HL-60 (cell line): ENCODE measurements at regions not wholly inside any gene's neighbourhood (a gene's known extent, or its start where the extent isn't known, plus 50 kb on each side); places are given as distances from the start of the nearest gene placed in this dataset.

Source experiments
- CTCF ChIP-seq: IDR thresholded peaks from one replicate; pipeline ENCODE4 v1.5.1; 2011; ENCODE audit warnings: low read length, control low read depth, inconsistent platforms; ENCODE audit not compliant: insufficient read depth
- POLR2AphosphoS5 ChIP-seq: IDR thresholded peaks from 2 replicates; pipeline ENCODE4 v1.6.1; 2012; ENCODE audit warnings: low read depth
- REST ChIP-seq: IDR thresholded peaks from 2 replicates; pipeline ENCODE4 v1.6.1; 2012; ENCODE audit warnings: low read depth; ENCODE audit not compliant: insufficient replicate concordance

GRCh38 chr2:208890486-208890885, 483.9 kb downstream of the PTH2R start:
- TF ChIP-seq CTCF, result no peak
- no peak for TF ChIP-seq POLR2AphosphoS5
- no peak for TF ChIP-seq REST
